COLO829 (cell line): ENCODE measurements at regions not wholly inside any gene's neighbourhood (a gene's known extent, or its start where the extent isn't known, plus 50 kb on each side); places are given as distances from the start of the nearest gene placed in this dataset.
A peak's percentile ranks its signal among the peaks of the same experiment; 100 is the strongest.
"Not testable (repeated sequence)": the region's sequence is repeated elsewhere in the genome, so short reads cannot be mapped to it uniquely, and the experiment has no call there.

Experiments
- DNase-seq: peaks from one replicate; pipeline ENCODE4 v3.0.0; 2012; ENCODE audit warnings: low spot score

GRCh38 chr2:15752552-15753232 is 161.0 kb downstream of the DDX1 start:
- DNase-seq: no peak

DNA sequence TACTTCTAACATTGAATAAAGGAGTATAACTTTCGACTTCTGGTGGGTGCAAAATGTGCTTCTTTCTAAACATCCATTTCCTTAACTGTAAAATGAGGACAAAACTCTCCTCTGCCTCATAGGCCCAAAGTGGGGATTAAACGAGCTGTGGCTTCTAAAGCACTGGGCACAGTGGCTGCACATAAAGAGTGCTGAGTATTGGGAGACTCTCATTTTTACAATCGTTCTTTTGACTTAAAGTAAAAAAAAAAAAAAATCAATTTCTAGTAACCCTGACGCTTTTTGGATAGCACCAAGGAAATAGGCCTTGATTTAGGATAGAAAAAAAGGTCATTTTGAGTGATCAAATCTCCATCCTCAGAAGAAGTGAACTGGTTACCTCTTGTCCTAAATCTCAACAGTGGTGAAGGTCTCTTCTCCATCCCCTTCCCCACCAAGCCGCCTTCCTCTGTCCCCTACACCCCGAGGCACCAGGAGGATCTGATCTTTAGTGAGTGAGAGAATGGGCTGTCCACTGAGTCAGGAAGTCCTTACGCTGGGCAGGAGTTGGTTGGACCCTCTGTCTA is 161.6 kb downstream of the DDX1 start:
- DNase-seq: no peak

DNA sequence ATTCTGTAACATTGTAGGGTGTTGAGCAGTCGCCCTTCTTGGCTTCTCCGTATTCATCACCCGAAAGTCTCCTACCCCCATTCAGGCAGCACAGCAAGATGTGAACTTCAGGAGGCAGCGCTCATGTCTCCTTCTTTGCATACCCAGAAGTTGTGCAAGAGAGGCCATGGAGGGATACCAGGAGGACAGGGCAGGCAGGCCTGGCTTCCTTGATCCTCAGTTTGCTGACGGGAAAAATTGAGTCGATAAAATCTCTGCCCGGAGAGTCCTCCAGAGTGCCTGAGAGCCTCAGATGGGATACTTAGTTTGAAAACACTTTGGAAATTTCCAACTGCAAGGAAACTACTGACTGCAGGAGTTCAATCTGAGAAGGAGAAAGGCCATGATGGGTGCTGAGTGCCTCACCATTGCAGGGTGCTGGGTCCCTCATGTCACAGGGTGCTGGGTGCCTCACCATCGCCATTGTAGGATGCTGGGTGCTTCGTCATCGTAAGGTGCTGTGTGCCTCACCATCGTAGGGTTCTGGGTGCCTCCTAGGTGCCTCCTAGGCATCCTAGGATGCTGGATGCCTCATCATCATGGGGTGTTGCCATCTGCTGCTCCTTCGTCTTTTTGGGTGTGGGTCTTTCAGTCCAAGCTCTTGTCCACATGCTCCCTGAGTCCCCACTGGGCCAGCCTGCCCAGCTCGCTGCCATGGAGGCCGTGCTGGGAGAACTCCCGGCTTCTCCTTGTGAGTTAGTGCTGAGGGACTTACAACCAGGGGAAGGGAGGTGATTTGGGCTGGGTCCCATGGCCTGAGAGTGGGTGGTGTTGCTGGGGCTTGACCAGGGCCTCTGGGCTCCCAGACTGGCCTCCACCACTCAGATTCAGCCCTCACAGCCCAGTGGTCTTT is 162.4 kb downstream of the DDX1 start:
- DNase-seq: no peak

- no peak for DNase-seq
Observed at GRCh38 chr2:15754703-15755099, 163.0 kb downstream of the DDX1 start.

DNA sequence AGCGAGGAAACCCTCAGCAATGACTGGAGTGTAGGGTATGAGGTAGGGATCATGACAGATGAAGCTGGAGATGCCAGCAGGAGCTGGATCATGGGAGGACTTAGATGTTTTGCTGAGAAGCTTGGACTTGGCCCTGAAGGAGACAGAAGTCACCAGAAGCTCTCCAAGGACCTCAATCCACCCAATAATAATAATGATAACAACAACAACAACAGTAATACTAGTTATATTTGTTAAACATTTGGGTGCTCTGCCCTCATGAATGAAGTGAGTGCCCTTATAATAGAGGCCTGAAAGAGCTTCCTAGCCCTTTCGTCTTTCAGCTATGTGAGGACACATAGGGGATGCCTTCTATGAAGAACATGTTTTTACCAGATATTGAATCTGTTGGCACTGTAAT is 163.9 kb downstream of the DDX1 start:
- no peak for DNase-seq

GRCh38 chr2:15756011-15756550 is 164.4 kb downstream of the DDX1 start:
- no peak for DNase-seq

GRCh38 chr2:15756882-15757819 is 165.5 kb downstream of the DDX1 start:
- DNase-seq: no peak

DNA sequence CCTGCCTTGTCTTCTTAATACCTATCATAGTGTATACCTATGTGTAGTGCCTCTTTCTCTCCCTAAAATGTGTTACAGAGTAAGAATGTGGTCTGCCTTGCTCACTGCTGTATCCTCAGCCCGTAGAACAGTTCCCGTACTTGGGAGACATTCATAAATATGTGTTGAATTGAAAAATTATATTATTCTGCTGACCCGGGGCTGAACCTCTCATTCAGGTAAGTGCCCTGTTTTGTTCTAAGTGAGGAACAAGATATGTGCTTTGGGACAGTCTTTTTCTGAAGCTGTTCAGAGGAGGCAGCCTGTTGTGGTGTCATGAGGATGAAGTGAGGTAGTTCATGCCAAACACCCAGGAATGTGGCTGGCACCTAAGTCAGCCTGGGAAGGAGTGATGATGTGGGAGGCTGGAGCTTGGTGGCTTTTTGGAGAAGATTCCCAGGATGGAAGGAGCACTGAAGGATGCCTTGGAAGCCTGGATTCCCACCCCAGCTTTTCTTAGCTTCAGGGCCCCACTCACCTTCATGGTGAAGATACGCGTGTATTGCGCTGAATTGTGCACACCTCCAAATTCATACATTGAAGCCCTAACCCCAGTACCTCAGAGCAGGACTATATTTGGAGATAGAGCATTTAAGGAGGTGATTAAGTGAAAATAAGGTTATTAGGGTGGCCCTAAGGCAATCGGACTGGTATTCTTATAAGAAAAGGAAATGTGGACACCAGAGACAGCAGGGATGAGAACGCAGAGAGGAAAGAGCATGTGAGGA is 166.3 kb downstream of the DDX1 start:
- DNase-seq: no peak

GRCh38 chr2:15758848-15759247 is 167.2 kb downstream of the DDX1 start:
- no peak for DNase-seq

- no peak for DNase-seq
Observed at GRCh38 chr2:15759385-15759784, 167.7 kb downstream of the DDX1 start.

DNA sequence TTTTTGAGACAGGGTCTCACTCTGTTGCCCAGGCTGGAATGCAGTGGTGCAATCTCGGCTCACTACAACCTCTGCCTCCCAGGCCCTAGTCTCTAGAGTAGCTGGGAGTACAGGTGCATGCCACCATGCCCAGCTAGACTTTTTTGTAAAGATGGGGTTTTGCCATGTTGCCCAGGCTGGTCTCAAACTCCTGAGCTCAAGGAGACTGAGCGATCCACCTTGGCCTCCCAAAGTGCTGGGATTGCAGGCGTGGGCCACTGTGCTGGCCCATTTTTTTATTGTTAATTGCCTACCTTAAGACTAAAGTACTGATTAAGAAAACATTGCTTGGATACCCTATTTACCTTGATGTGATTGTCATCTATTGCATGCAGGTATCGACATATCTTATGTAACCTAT is 168.1 kb downstream of the DDX1 start:
- not testable (repeated sequence) for DNase-seq

DNA sequence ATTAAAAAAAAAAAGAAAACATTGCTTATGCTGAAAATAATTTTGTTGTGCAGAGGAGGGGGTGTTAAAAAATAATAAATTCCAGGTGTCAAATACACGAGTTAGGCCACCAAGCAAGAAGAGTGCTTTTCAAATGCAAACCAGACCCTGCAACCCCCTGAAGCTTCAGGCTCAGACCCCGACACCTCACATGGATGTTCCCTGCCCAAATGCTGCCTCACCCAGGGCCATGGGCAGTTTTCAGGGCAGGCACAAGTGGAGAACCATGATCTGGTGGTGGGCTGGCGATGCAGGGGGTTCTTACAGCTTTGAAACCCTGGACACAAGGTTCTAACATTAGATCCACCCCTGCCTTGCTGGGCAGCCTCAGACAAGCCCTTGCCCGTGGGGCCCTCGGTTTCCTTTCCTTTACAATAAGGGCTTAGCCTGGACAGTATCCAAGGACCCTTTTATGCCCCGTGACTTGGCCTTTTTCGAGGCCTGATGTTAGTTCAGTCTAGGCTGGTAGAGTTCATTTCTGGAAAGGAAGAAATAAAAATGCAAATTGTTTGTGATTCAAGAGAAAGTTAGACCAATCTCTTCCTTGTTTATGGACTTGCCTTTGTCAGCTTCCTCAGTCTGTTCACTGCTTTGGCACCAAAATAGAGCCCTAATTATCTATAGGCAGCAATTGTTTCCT is 168.7 kb downstream of the DDX1 start:
- DNase-seq: no peak

DNA sequence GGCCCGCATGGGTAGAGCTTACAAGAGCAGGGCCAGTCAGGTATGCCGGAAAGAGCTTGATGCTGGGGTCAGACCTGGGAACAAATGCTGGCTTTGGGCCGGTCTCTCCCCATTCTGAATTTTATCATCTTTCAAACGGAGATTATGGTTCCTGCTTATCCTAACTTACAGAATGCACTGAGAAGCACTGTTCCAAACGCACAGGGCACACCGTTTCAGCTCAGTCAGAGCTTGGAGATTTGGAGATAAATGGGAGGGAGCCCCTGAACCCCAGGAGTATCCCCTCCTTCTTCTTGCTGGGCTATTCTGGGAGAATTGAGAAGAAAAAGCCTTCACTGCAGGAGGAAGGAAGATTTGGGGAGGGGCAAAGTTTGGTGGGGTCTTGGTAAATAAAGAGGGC is 169.4 kb downstream of the DDX1 start:
- DNase-seq: no peak

DNA sequence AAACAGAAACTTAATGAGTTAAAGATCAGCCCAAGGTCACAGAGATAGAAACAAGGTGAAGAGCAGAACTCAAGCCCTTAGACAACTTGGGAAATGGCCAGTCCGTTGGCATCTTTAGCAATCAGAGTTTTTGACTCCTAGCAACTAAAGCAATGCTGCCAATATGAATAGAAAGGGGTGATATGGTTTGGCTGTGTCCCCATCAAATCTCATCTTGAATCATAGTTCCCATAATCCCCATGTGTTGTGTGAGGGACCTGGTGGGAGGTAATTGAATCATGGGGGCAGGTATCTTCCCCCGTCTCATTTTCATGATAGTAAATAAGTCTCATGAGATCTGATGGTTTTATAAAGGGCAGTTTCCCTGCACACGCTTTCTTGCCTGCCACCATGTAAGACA is 170.2 kb downstream of the DDX1 start:
- no peak for DNase-seq

GRCh38 chr2:15762449-15762848 is 170.8 kb downstream of the DDX1 start:
- DNase-seq: no peak

- DNase-seq: peak; percentile 44
Observed at GRCh38 chr2:15763106-15763821, 171.6 kb downstream of the DDX1 start.

DNA sequence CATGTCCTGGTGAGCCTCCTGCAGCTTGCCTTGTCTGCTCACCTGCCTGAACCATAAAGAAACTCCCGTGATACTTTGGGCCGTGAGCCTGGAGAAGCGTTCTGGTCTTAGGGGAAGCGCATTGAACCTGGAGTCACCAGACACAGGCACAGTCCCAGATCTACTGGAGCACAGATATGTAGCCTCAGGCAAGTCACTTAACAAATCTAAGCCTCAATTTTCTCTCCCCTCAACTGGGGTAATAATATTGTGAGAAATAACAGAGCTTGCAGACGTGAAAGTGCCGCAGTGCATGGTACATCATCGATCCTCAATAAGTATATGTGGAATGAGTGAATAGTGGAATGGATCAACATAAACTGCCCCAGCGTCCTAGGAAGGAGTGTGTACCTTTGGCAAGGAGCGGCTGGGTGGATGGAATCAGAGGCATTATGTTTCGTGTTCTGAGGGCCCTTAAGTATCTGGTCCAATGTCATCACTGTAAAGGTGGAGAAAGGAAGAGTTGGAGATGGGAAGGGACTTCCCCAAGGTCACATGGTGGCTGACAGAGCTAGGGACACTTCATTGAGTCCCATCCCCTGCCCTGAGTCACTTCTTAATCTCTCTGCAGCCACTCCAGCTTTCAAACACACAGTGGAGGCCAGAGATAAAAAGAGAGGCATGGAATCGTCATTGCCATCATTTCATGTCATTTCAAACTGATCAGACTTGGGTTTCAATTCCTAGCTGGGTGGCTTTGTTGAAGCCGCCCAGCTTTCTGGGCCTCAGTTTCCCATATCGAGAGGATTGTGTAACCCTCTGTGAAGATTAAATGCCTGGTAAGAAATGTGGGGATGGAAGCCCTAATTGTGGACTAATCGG is 172.4 kb downstream of the DDX1 start:
- no peak for DNase-seq

- no peak for DNase-seq
Observed at GRCh38 chr2:15764683-15765011, 173.0 kb downstream of the DDX1 start.

DNA sequence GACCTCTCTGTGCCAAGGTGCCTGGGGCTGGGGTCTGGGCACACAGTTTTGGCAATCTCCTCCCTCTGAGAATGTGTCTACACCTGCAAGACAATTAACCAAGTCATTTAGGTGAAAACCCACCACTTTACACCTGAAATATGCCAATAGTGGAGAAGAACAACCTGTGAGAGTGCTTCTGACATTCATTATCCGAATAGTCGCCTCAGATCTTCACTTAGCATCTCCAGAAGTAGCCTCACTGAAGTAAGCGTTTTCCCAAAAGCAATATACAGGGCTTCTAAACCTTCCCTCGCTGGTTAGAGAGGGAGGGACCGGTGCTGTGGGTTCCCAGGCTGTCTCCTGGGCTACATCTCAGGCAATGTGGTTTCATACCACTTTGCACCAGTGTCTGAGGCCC is 173.5 kb downstream of the DDX1 start:
- no peak for DNase-seq
